HEK293 (cell line): ENCODE measurements at regions not wholly inside any gene's neighbourhood (a gene's known extent, or its start where the extent isn't known, plus 50 kb on each side); places are given as distances from the start of the nearest gene placed in this dataset.
A peak's percentile ranks its signal among the peaks of the same experiment; 100 is the strongest.

ENCODE experiments used
- CTCF ChIA-PET: fragments of 350-600 bp; formaldehyde crosslinking; extraction: SDS; loops from one replicate; lab custom pipeline; 2021; ENCODE audit warnings: antibody characterized with exemption; lab: Yijun Ruan, JAX
- POLR2A ChIA-PET: fragments of 300-600 bp; formaldehyde crosslinking; extraction: SDS; loops from one replicate; lab custom pipeline; 2020; ENCODE audit warnings: antibody characterized with exemption, inconsistent platforms; lab: Yijun Ruan, JAX
- H3K27ac ChIP-seq: fragments of 200-500 bp; sonication (Bioruptor generic); 2 replicates; pipeline ENCODE4 v1.5.1; 2014; ENCODE audit warnings: low read depth, low read length, control low read depth, inconsistent platforms; ENCODE audit errors: extremely low read depth
- H3K36me3 ChIP-seq, 2 experiments: fragments of 200-500 bp in 1 of 2; sonication (Bioruptor generic) in 1 of 2; 1 replicate in 1 of 2; 2 replicates in 1 of 2; pipeline ENCODE4 v1.5.1; 2014 to 2017; ENCODE audit warnings: inconsistent platforms in 2 of 2, low read length in 2 of 2; ENCODE audit not compliant: control insufficient read depth in 2 of 2, insufficient read depth in 1 of 2
- H3K4me1 ChIP-seq: fragments of 200-500 bp; sonication (Bioruptor generic); 2 replicates; pipeline ENCODE4 v1.5.1; 2014; ENCODE audit warnings: mild to moderate bottlenecking, low read length, inconsistent platforms; ENCODE audit not compliant: control insufficient read depth, insufficient read depth
- H3K4me3 ChIP-seq: 2 replicates; pipeline ENCODE4 v1.5.1; 2011; ENCODE audit warnings: low read depth, mild to moderate bottlenecking, control low read depth, low read length, moderate library complexity
- H3K9me3 ChIP-seq: fragments of 200-500 bp; sonication (Bioruptor generic); 2 replicates; pipeline ENCODE4 v1.5.1; 2014; ENCODE audit warnings: low read depth, low read length, inconsistent platforms; ENCODE audit not compliant: control insufficient read depth, insufficient read depth
- FEZF1 ChIP-seq: fragments of 450-650 bp; formaldehyde crosslinking; IDR thresholded peaks from 2 replicates; pipeline ENCODE4 v1.5.1; 2016; ENCODE audit warnings: missing biosample characterization, missing genetic modification characterization
- KLF16 ChIP-seq: fragments of 450-650 bp; formaldehyde crosslinking; IDR thresholded peaks from 2 replicates; pipeline ENCODE4 v1.5.1; 2017; ENCODE audit warnings: missing biosample characterization, missing genetic modification characterization
- KLF9 ChIP-seq: fragments of 450-650 bp; formaldehyde crosslinking; IDR thresholded peaks from 2 replicates; pipeline ENCODE4 v1.5.1; 2016; ENCODE audit warnings: missing biosample characterization, missing genetic modification characterization, low read depth
- SETDB1 ChIP-seq: IDR thresholded peaks from one replicate; pipeline ENCODE4 v1.6.1; 2017; ENCODE audit warnings: mild to moderate bottlenecking, low read length, moderate library complexity, mixed read lengths; ENCODE audit not compliant: insufficient read length
- TCF7L2 ChIP-seq: IDR thresholded peaks from 2 replicates; pipeline ENCODE4 v1.6.1; 2011; ENCODE audit warnings: low read depth, mild to moderate bottlenecking, inconsistent platforms, low read length, moderate library complexity, borderline replicate concordance
- TRIM28 ChIP-seq: IDR thresholded peaks from 2 replicates; pipeline ENCODE4 v1.6.1; 2011; ENCODE audit warnings: low read length, control low read depth, borderline replicate concordance
- ZFHX2 ChIP-seq: fragments of 450-650 bp; formaldehyde crosslinking; conservative IDR thresholded peaks from 2 replicates; pipeline ENCODE4 v1.5.1; 2016; ENCODE audit warnings: missing biosample characterization, missing genetic modification characterization
- ZNF10 ChIP-seq: fragments of 450-650 bp; formaldehyde crosslinking; IDR thresholded peaks from 2 replicates; pipeline ENCODE4 v1.5.1; 2017; ENCODE audit warnings: missing biosample characterization, missing genetic modification characterization
- ZNF114 ChIP-seq: fragments of 450-650 bp; formaldehyde crosslinking; IDR thresholded peaks from 2 replicates; pipeline ENCODE4 v1.5.0; 2017; ENCODE audit warnings: missing biosample characterization, missing genetic modification characterization
- ZNF138 ChIP-seq: fragments of 450-650 bp; formaldehyde crosslinking; IDR thresholded peaks from 2 replicates; pipeline ENCODE4 v1.5.1; 2016; ENCODE audit warnings: missing biosample characterization, missing genetic modification characterization, borderline replicate concordance
- ZNF169 ChIP-seq: fragments of 450-650 bp; formaldehyde crosslinking; IDR thresholded peaks from 2 replicates; pipeline ENCODE4 v1.5.1; 2016; ENCODE audit warnings: missing biosample characterization, missing genetic modification characterization
- ZNF202 ChIP-seq: fragments of 450-650 bp; formaldehyde crosslinking; IDR thresholded peaks from 2 replicates; pipeline ENCODE4 v1.5.1; 2016; ENCODE audit warnings: missing biosample characterization, missing genetic modification characterization, borderline replicate concordance
- ZNF211 ChIP-seq: fragments of 450-650 bp; formaldehyde crosslinking; IDR thresholded peaks from 2 replicates; pipeline ENCODE4 v1.5.1; 2016; ENCODE audit warnings: low read depth, missing biosample characterization, missing genetic modification characterization
- ZNF311 ChIP-seq: fragments of 450-650 bp; formaldehyde crosslinking; IDR thresholded peaks from 2 replicates; pipeline ENCODE4 v1.5.1; 2017; ENCODE audit warnings: missing biosample characterization, missing genetic modification characterization, borderline replicate concordance
- ZNF624 ChIP-seq: fragments of 450-650 bp; formaldehyde crosslinking; IDR thresholded peaks from 2 replicates; pipeline ENCODE4 v1.5.1; 2017; ENCODE audit warnings: missing biosample characterization, missing genetic modification characterization
- ZNF660 ChIP-seq: fragments of 450-650 bp; IDR thresholded peaks from 2 replicates; pipeline ENCODE4 v1.5.1; 2018; ENCODE audit warnings: missing biosample characterization, mild to moderate bottlenecking, missing genetic modification characterization
- ZNF837 ChIP-seq: fragments of 450-650 bp; formaldehyde crosslinking; IDR thresholded peaks from 2 replicates; pipeline ENCODE4 v1.5.1; 2016; ENCODE audit warnings: missing biosample characterization, missing genetic modification characterization
- TF ChIP-seq, protein P1 (sequence below): fragments of 450-650 bp; formaldehyde crosslinking; IDR thresholded peaks from 2 replicates; pipeline ENCODE4 v1.5.1; 2016; ENCODE audit warnings: missing biosample characterization, missing genetic modification characterization
- TF ChIP-seq, protein P2 (sequence below): fragments of 450-650 bp; formaldehyde crosslinking; IDR thresholded peaks from 2 replicates; pipeline ENCODE4 v1.5.1; 2016; ENCODE audit warnings: missing biosample characterization, missing genetic modification characterization
- TF ChIP-seq, protein P3 (sequence below): fragments of 450-650 bp; formaldehyde crosslinking; conservative IDR thresholded peaks from 2 replicates; pipeline ENCODE4 v1.5.1; 2016; ENCODE audit warnings: low read depth, missing biosample characterization, missing genetic modification characterization

DNA sequence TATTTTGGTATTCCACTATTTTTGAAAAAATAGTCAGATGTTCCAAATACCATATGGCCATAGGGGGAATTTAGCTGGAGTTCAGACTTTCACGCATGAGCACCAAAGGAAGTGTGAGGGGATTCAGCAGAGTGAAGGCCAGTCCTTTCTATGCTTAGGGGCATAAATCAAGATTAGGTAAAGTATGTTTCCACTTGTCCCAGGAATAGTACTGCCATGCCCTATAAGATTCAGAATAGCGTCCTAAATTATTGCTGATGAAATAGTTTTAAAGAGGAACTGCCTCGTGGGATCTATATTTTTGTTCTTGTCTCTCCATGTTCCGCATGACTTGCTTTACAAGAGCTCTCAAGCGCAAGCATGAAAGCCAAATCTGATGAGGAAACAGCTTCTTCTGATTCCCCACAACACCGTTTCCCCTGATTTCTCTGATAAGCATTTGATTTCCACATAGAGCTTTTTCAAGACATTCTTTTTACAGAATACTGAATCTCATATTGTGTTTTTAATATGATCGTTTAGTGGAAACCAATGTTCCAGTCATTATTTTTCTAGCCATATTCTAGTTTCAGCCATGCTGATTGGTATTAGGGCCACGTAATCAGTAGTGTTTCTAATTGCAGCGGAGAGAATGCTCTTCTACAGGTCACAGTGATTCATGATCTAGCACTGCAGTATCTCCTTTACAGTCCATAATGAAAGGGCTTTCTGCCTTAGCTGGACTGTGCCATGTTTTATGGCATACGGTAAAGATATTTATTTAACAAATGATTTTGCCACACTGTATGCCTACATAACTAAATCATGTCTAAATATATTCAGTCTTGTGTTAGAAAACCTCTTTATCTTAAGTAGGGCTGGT lies 492.3 kb downstream of the CENPC start:
- Histone ChIP-seq H3K9me3 (no peaks in the 10 kb centered on the region), H3K4me3 (no peak overlapping the region), H3K36me3 (no peaks in the 10 kb centered on the region), H3K27ac (no peak overlapping the region)
- CTCF ChIA-PET = no interaction called here
- POLR2A ChIA-PET = no interaction called here
- peak; percentile 23 for TF ChIP-seq SETDB1
- TF ChIP-seq TRIM28 = peak; percentile 65
- no peak for TF ChIP-seq ZNF114 (tag by site-specific recombination)
- peak; percentile 96 for TF ChIP-seq TCF7L2
- TF ChIP-seq FEZF1 (tag by site-specific recombination) = 0 out of 2 replicates have a peak, but pooled peaks have one; percentile 24
- TF ChIP-seq, protein P1, sequence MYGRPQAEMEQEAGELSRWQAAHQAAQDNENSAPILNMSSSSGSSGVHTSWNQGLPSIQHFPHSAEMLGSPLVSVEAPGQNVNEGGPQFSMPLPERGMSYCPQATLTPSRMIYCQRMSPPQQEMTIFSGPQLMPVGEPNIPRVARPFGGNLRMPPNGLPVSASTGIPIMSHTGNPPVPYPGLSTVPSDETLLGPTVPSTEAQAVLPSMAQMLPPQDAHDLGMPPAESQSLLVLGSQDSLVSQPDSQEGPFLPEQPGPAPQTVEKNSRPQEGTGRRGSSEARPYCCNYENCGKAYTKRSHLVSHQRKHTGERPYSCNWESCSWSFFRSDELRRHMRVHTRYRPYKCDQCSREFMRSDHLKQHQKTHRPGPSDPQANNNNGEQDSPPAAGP (tag by site-specific recombination) = no peak
- TF ChIP-seq, all 188 proteins: peak for 4
- no peaks in the 10 kb centered on the region for H3K4me1 ChIP-seq

- Histone ChIP-seq H3K9me3 (no peaks in the 10 kb centered on the region), H3K4me3 (no peak overlapping the region), H3K36me3 (no peaks in the 10 kb centered on the region), H3K4me1 (no peaks in the 10 kb centered on the region), H3K27ac (no peak overlapping the region)
- ChIA-PET CTCF (interaction anchor here (1.0 kb wide), 1 partner anchor 277 kb away, joined by 3 read pairs; no protein-coding TSS in a partner anchor), POLR2A (no interaction called here)
- no peak for TF ChIP-seq ZNF211 (tag by site-specific recombination)
- no peak for TF ChIP-seq ZNF837 (tag by site-specific recombination)
- TF ChIP-seq ZNF169 (tag by site-specific recombination) = no peak
- TF ChIP-seq ZNF202 (tag by site-specific recombination) = no peak
- TF ChIP-seq, protein P2, sequence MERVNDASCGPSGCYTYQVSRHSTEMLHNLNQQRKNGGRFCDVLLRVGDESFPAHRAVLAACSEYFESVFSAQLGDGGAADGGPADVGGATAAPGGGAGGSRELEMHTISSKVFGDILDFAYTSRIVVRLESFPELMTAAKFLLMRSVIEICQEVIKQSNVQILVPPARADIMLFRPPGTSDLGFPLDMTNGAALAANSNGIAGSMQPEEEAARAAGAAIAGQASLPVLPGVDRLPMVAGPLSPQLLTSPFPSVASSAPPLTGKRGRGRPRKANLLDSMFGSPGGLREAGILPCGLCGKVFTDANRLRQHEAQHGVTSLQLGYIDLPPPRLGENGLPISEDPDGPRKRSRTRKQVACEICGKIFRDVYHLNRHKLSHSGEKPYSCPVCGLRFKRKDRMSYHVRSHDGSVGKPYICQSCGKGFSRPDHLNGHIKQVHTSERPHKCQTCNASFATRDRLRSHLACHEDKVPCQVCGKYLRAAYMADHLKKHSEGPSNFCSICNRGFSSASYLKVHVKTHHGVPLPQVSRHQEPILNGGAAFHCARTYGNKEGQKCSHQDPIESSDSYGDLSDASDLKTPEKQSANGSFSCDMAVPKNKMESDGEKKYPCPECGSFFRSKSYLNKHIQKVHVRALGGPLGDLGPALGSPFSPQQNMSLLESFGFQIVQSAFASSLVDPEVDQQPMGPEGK (tag by site-specific recombination) = no peak
- no peak for TF ChIP-seq ZNF311 (tag by site-specific recombination)
- TF ChIP-seq, all 188 proteins: peak for 0
These were observed 494.1 kb downstream of the CENPC start for GRCh38 chr4:67051000-67051789.

- CTCF ChIA-PET = interaction anchor here (0.6 kb wide), 1 partner anchor 122 kb away, joined by 3 read pairs; no protein-coding TSS in a partner anchor
- Histone ChIP-seq H3K9me3 (no peaks in the 10 kb centered on the region), H3K27ac (no peak overlapping the region), H3K36me3 (no peaks in the 10 kb centered on the region), H3K4me3 (no peak overlapping the region), H3K4me1 (no peaks in the 10 kb centered on the region)
- POLR2A ChIA-PET = no interaction called here
- TF ChIP-seq ZNF660 (tag by site-specific recombination) (no peak), ZNF138 (tag by site-specific recombination) (no peak), ZFHX2 (tag by site-specific recombination) (no peak), KLF16 (tag by site-specific recombination) (no peak), KLF9 (tag by site-specific recombination) (no peak), ZNF624 (no peak), ZNF10 (tag by site-specific recombination) (no peak)
- TF ChIP-seq, protein P1 (tag by site-specific recombination) = no peak
- TF ChIP-seq, protein P3, sequence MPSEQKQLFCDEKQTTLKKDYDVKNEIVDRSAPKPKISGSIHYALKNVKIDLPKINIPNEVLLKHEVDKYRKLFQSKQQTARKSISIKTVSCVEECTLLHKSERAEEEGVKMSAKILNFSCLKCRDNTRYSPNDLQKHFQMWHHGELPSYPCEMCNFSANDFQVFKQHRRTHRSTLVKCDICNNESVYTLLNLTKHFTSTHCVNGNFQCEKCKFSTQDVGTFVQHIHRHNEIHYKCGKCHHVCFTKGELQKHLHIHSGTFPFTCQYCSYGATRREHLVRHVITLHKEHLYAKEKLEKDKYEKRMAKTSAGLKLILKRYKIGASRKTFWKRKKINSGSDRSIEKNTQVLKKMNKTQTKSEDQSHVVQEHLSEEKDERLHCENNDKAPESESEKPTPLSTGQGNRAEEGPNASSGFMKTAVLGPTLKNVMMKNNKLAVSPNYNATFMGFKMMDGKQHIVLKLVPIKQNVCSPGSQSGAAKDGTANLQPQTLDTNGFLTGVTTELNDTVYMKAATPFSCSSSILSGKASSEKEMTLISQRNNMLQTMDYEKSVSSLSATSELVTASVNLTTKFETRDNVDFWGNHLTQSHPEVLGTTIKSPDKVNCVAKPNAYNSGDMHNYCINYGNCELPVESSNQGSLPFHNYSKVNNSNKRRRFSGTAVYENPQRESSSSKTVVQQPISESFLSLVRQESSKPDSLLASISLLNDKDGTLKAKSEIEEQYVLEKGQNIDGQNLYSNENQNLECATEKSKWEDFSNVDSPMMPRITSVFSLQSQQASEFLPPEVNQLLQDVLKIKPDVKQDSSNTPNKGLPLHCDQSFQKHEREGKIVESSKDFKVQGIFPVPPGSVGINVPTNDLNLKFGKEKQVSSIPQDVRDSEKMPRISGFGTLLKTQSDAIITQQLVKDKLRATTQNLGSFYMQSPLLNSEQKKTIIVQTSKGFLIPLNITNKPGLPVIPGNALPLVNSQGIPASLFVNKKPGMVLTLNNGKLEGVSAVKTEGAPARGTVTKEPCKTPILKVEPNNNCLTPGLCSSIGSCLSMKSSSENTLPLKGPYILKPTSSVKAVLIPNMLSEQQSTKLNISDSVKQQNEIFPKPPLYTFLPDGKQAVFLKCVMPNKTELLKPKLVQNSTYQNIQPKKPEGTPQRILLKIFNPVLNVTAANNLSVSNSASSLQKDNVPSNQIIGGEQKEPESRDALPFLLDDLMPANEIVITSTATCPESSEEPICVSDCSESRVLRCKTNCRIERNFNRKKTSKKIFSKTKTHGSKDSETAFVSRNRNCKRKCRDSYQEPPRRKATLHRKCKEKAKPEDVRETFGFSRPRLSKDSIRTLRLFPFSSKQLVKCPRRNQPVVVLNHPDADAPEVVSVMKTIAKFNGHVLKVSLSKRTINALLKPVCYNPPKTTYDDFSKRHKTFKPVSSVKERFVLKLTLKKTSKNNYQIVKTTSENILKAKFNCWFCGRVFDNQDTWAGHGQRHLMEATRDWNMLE = no peak
These were observed 495.9 kb downstream of the CENPC start for GRCh38 chr4:67049446-67049845.
